ENCODE measurements at regions not wholly inside any gene's neighbourhood (a gene's known extent, or its start where the extent isn't known, plus 50 kb on each side); places are given as distances from the start of the nearest gene placed in this dataset.

DNA sequence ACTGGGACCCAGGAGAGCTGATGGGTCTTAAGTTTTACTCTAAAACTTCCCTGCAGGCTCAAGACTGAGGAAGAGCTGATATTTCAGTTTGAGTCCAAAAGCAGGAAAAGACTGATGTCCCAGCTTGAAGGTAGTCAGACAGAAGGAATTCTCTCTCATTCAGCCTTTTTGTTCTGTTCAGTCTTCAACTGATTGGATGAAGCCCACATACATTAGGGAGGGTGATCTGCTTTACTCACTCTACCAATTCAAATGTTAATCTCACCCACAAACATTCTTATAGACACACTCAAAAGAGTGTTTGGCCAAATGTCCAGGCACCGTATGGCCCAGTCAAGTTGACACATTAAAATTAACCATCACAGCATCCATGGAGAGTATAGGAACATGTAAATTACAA is 173.5 kb downstream of the KCNRG start:
- TF ChIP-seq, protein P1, sequence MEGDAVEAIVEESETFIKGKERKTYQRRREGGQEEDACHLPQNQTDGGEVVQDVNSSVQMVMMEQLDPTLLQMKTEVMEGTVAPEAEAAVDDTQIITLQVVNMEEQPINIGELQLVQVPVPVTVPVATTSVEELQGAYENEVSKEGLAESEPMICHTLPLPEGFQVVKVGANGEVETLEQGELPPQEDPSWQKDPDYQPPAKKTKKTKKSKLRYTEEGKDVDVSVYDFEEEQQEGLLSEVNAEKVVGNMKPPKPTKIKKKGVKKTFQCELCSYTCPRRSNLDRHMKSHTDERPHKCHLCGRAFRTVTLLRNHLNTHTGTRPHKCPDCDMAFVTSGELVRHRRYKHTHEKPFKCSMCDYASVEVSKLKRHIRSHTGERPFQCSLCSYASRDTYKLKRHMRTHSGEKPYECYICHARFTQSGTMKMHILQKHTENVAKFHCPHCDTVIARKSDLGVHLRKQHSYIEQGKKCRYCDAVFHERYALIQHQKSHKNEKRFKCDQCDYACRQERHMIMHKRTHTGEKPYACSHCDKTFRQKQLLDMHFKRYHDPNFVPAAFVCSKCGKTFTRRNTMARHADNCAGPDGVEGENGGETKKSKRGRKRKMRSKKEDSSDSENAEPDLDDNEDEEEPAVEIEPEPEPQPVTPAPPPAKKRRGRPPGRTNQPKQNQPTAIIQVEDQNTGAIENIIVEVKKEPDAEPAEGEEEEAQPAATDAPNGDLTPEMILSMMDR (IDR thresholded peaks at IDR 0.05) = no peak
- H3K4me3 ChIP-seq = no peak overlapping the region
- ATAC-seq (no peak), DNase-seq (no peak)
- H3K27me3 ChIP-seq = no peaks in the 10 kb centered on the region
- H3K4me1 ChIP-seq = no peaks in the 10 kb centered on the region
- H3K9me3 ChIP-seq = no peaks in the 10 kb centered on the region
- H3K27ac ChIP-seq = no peak overlapping the region
- H3K36me3 ChIP-seq = no peaks in the 10 kb centered on the region
- intact Hi-C loops (cut with DNase I) = no loop called here

DNA sequence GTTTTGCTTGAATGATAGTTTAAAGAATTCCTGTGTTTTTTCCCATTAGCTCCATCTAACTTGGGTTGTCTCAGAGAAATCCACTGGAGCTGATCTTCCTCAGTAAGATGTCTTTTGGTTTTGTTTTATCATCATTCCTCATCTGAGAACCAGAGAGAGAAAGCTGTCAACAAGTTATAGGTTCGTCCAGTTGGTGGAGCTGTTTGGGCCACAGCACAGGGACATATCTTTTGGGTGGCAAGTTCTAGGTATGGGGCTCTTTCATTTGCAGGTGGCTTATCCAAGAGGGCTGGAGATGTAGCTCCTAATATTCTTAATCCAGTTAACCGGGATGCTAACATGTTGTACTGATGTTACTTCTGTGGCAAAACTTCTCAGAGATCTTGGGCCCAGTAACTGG is 174.2 kb downstream of the KCNRG start:
- TF ChIP-seq, protein P1 (IDR thresholded peaks at IDR 0.05) = no peak
- ATAC-seq (no peak), DNase-seq (no peak)
- H3K27ac ChIP-seq = no peak overlapping the region
- intact Hi-C loops (cut with DNase I) = no loop called here
- H3K27me3 ChIP-seq = no peaks in the 10 kb centered on the region
- H3K4me1 ChIP-seq = no peaks in the 10 kb centered on the region
- no peak overlapping the region for H3K4me3 ChIP-seq
- no peaks in the 10 kb centered on the region for H3K9me3 ChIP-seq
- no peaks in the 10 kb centered on the region for H3K36me3 ChIP-seq

DNA sequence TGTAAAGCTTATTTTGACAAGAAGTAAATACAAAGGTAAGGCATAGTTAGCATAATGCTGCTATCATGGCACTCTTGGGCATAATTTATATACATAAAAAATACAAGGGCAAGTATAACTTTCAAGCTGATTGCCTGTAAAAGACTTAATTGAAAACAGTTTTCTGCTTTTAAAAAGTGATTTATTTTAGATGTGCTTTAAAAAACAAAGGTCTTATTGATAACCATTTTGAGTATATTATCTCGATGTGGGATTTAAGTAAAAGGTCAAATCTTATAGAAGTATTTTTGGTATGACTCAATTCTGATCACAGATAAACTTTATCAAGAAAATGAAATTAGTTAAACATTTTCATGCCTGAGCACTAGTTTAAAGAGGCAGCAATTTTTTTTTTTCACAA is 175.8 kb downstream of the KCNRG start:
- TF ChIP-seq, protein P1 (IDR thresholded peaks at IDR 0.05) = no peak
- Histone ChIP-seq H3K36me3 (no peaks in the 10 kb centered on the region), H3K9me3 (no peaks in the 10 kb centered on the region), H3K4me1 (no peaks in the 10 kb centered on the region), H3K4me3 (no peak overlapping the region), H3K27ac (no peak overlapping the region), H3K27me3 (no peaks in the 10 kb centered on the region)
- intact Hi-C loops (cut with DNase I) = no loop called here
- DNase-seq (no peak), ATAC-seq (no peak)

DNA sequence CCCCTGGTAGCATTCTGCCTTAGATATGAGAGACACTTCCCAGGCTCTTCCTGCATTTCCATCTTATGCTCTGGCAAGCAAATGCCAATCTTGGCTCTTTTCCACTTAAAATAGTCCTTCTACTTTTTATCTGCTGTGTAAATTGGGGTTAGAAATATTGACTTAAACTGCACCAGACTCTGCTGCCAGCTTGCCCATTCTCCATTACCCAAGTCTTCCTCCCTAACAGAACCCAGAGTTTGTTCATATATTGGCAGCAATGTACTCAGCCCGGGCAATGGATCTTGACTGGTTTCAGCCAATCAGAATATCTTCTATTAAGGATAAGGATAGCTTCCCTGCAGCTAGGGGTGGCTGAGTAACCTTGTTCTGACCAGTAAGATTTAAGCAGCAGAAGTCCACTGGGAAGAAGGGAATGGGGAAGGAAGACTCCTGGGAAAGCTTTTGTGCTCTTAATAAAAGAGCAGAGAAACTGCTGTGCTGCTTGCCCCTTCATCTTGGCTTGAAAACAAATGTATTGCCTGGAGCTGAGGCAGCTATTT is 177.1 kb downstream of the KCNRG start:
- DNase-seq = no peak
- TF ChIP-seq, protein P1 (IDR thresholded peaks at IDR 0.05) = no peak
- no peak for ATAC-seq
- Histone ChIP-seq H3K4me3 (no peak overlapping the region), H3K36me3 (no peaks in the 10 kb centered on the region), H3K4me1 (no peaks in the 10 kb centered on the region), H3K9me3 (no peaks in the 10 kb centered on the region), H3K27ac (no peak overlapping the region), H3K27me3 (no peaks in the 10 kb centered on the region)
- intact Hi-C loops (cut with DNase I) = no loop called here

DNA sequence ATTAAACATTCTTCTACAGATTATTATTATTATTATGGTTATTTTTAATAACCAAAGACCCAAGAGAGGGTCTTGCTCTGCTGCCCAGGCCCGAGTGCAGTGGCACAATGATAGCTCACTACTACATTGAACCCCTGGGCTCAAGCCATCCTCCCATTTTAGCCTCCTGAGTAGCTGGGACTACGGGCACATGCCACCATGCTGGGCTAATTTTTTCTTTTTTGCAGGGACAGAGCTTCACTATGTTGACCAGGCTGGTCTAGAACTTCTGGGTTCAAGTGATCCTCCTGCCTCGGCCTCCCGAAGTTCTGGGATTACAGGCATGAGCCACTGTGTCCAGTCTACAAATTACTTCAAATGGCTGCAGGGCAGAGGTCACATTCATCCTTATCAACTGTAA is 179.8 kb downstream of the KCNRG start:
- TF ChIP-seq, protein P1 (IDR thresholded peaks at IDR 0.05) = no peak
- Histone ChIP-seq H3K36me3 (no peaks in the 10 kb centered on the region), H3K4me1 (no peaks in the 10 kb centered on the region), H3K4me3 (no peak overlapping the region), H3K27ac (no peak overlapping the region), H3K27me3 (no peaks in the 10 kb centered on the region), H3K9me3 (no peaks in the 10 kb centered on the region)
- ATAC-seq (no peak), DNase-seq (no peak)
- intact Hi-C loops (cut with DNase I) = no loop called here

DNA sequence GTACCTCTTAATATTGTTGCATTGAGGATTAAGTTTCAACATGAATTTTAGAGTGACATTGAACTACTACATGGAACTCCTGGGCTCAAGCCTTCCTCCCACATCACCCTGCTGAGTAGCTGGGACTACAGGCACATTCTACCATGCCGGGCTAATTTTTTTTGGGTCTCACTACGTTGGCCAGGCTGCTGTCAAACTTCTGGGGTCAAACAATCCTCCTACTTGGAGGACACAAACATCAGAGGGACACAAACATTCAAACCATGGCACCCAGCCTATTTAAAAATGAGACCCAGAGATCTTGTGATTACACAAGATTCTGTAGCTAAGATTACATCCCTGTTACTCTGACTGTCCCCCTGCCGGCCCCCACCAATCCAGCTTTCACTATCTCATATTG is 180.9 kb downstream of the KCNRG start:
- no peaks in the 10 kb centered on the region for H3K9me3 ChIP-seq
- DNase-seq = no peak
- no peak for ATAC-seq
- intact Hi-C loops (cut with DNase I) = no loop called here
- peaks cover 8% of the 10 kb centered on the region for H3K4me1 ChIP-seq
- TF ChIP-seq, protein P1 (IDR thresholded peaks at IDR 0.05) = no peak
- no peak overlapping the region for H3K27ac ChIP-seq
- H3K27me3 ChIP-seq = no peaks in the 10 kb centered on the region
- no peak overlapping the region for H3K4me3 ChIP-seq
- H3K36me3 ChIP-seq = no peaks in the 10 kb centered on the region
